OCI-LY7 (cell line): ENCODE measurements at regions not wholly inside any gene's neighbourhood (a gene's known extent, or its start where the extent isn't known, plus 50 kb on each side); places are given as distances from the start of the nearest gene placed in this dataset.

Experiments
- EZH2phosphoT487 ChIP-seq: fragments of 200-600 bp; sonication (generic); IDR thresholded peaks from 2 replicates; pipeline ENCODE4 v1.6.1; 2018; ENCODE audit warnings: low read depth, borderline replicate concordance, mild to moderate bottlenecking, mixed run types, antibody characterized with exemption, low read length, moderate library complexity, mixed read lengths
- TF ChIP-seq, protein P1 (sequence below): fragments of 200-600 bp; sonication (generic); conservative IDR thresholded peaks from 2 replicates; pipeline ENCODE4 v1.5.1; 2014; ENCODE audit warnings: mild to moderate bottlenecking, antibody characterized with exemption, low read length, moderate library complexity, mixed read lengths

DNA sequence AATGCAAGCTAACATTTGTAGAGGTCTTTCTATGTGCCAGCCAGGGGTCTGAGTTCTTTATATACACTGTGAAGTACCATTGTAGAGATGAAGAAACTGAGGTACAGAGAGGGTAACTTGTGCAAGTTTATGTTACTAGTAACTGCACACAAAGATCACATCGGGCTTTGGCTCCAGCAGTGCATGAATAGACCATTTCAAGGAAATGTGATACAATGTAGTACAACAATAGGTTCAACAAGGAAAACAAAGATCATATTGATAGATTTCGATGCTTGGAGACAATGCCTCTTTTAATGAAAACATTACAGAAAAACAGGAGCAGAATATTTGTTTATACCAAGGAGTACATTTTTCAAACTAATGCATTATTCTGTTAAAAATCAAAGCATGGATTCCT lies 115.3 kb downstream of the POLR2M start:
- TF ChIP-seq, protein P1, sequence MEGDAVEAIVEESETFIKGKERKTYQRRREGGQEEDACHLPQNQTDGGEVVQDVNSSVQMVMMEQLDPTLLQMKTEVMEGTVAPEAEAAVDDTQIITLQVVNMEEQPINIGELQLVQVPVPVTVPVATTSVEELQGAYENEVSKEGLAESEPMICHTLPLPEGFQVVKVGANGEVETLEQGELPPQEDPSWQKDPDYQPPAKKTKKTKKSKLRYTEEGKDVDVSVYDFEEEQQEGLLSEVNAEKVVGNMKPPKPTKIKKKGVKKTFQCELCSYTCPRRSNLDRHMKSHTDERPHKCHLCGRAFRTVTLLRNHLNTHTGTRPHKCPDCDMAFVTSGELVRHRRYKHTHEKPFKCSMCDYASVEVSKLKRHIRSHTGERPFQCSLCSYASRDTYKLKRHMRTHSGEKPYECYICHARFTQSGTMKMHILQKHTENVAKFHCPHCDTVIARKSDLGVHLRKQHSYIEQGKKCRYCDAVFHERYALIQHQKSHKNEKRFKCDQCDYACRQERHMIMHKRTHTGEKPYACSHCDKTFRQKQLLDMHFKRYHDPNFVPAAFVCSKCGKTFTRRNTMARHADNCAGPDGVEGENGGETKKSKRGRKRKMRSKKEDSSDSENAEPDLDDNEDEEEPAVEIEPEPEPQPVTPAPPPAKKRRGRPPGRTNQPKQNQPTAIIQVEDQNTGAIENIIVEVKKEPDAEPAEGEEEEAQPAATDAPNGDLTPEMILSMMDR, result no peak
- no peak for TF ChIP-seq EZH2phosphoT487
